Right kidney (tissue), 1 donor: ENCODE measurements at regions not wholly inside any gene's neighbourhood (a gene's known extent, or its start where the extent isn't known, plus 50 kb on each side); places are given as distances from the start of the nearest gene placed in this dataset.
"Not testable (repeated sequence)": the region's sequence is repeated elsewhere in the genome, so short reads cannot be mapped to it uniquely, and the experiment has no call there.

Experiments used
- DNase-seq: peaks from one replicate; pipeline ENCODE4 v3.0.0-alpha.2; 2016

- no peak for DNase-seq
Measured at GRCh38 chr12:128059621-128060370, 207.2 kb upstream of the TMEM132C start.

GRCh38 chr12:128068211-128068610 lies 198.8 kb upstream of the TMEM132C start:
- DNase-seq, result no peak

- no peak for DNase-seq
Measured at GRCh38 chr12:128069359-128069997, 197.5 kb upstream of the TMEM132C start.

GRCh38 chr12:128073937-128074336 lies 193.0 kb upstream of the TMEM132C start:
- no peak for DNase-seq

GRCh38 chr12:128075332-128075731 lies 191.6 kb upstream of the TMEM132C start:
- no peak for DNase-seq

GRCh38 chr12:128076188-128076587 lies 190.8 kb upstream of the TMEM132C start:
- no peak for DNase-seq

- no peak for DNase-seq
Measured at GRCh38 chr12:128077211-128077916, 189.6 kb upstream of the TMEM132C start.

- DNase-seq, result no peak
Measured at GRCh38 chr12:128077917-128078298, 189.1 kb upstream of the TMEM132C start.

- DNase-seq, result no peak
Measured at GRCh38 chr12:128078301-128078971, 188.5 kb upstream of the TMEM132C start.

GRCh38 chr12:128079446-128079845 lies 187.5 kb upstream of the TMEM132C start:
- DNase-seq, result no peak

GRCh38 chr12:128083132-128083729 lies 183.7 kb upstream of the TMEM132C start:
- no peak for DNase-seq

- DNase-seq, result no peak
Measured at GRCh38 chr12:128088926-128089325, 178.0 kb upstream of the TMEM132C start.

- DNase-seq, result no peak
Measured at GRCh38 chr12:128089961-128090360, 177.0 kb upstream of the TMEM132C start.

GRCh38 chr12:128091101-128091720 lies 175.8 kb upstream of the TMEM132C start:
- no peak for DNase-seq

GRCh38 chr12:128091951-128092382 lies 175.0 kb upstream of the TMEM132C start:
- DNase-seq, result no peak

- DNase-seq, result no peak
Measured at GRCh38 chr12:128098730-128099129, 168.2 kb upstream of the TMEM132C start.

- DNase-seq, result no peak
Measured at GRCh38 chr12:128103152-128103551, 163.8 kb upstream of the TMEM132C start.

- DNase-seq, result no peak
Measured at GRCh38 chr12:128109236-128109635, 157.7 kb upstream of the TMEM132C start.

- no peak for DNase-seq
Measured at GRCh38 chr12:128109636-128110035, 157.3 kb upstream of the TMEM132C start.

- DNase-seq, result no peak
Measured at GRCh38 chr12:128111333-128111732, 155.6 kb upstream of the TMEM132C start.

GRCh38 chr12:128111951-128112350 lies 155.0 kb upstream of the TMEM132C start:
- no peak for DNase-seq

GRCh38 chr12:128113250-128113649 lies 153.7 kb upstream of the TMEM132C start:
- not testable (repeated sequence) for DNase-seq
